GM12878 (cell line): ENCODE measurements at regions not wholly inside any gene's neighbourhood (a gene's known extent, or its start where the extent isn't known, plus 50 kb on each side); places are given as distances from the start of the nearest gene placed in this dataset.

ENCODE experiments used
- ATAC-seq: fragments of 200-7000 bp; cut with Tn5 transposase; 3 replicates; pipeline ENCODE4 v1.9.1; 2020; ENCODE audit warnings: mild to moderate bottlenecking, moderate library complexity
- BruUV-seq: library from RNA; stranded (reverse); fragments of 400-500 nt; replicated peaks from 2 replicates; lab custom pipeline; 2021; lab: Mats Ljungman, UMichigan
- CTCF ChIA-PET: fragments of 300-600 bp; sonication (Branson Sonifier 250); formaldehyde crosslinking; extraction: SDS; loops from one replicate; lab custom pipeline; 2021; ENCODE audit warnings: inconsistent platforms; lab: Yijun Ruan, JAX
- POLR2A ChIA-PET: fragments of 350-600 bp; formaldehyde crosslinking; extraction: SDS; loops from one replicate; lab custom pipeline; 2021; ENCODE audit warnings: inconsistent platforms; lab: Charles Lee
- RAD21 ChIA-PET: fragments of 300-600 bp; sonication (Branson Sonifier 250); formaldehyde crosslinking; loops from one replicate; lab custom pipeline; 2023; ENCODE audit warnings: antibody characterized with exemption; ENCODE audit not compliant: unreplicated experiment; lab: Charles Lee
- SMC1A ChIA-PET: fragments of 300-600 bp; sonication (Branson Sonifier 250); formaldehyde crosslinking; loops from one replicate; lab custom pipeline; 2023; ENCODE audit not compliant: unreplicated experiment, uncharacterized antibody; lab: Charles Lee
- DNase-seq: peaks from one replicate; pipeline ENCODE4 v3.0.0-alpha.2; 2011; ENCODE audit warnings: low read depth, low spot score
- FAIRE-seq: peaks from 3 replicates; lab custom pipeline; 2011; peaks lifted over from hg19 to GRCh38; lab: Jason Lieb, UNC
- H2AFZ ChIP-seq: 2 replicates; pipeline ENCODE4 v1.6.0; 2011; ENCODE audit warnings: low read depth, low read length, control low read depth; ENCODE audit not compliant: control insufficient read depth
- H3K27ac ChIP-seq: 2 replicates; pipeline ENCODE4 v1.5.1; 2011; ENCODE audit warnings: control low read depth; ENCODE audit not compliant: control insufficient read depth, insufficient read depth
- H3K27me3 ChIP-seq, 2 experiments: replicated peaks in 1 of 2; 2 replicates each; pipeline versions ENCODE4 v1.6.0 to v1.6.1; 2011; ENCODE audit warnings: low read length in 1 of 2; ENCODE audit not compliant: control insufficient read depth in 2 of 2, insufficient read depth in 2 of 2
- H3K36me3 ChIP-seq, 2 experiments: 2 replicates each; pipeline ENCODE4 v1.5.1; 2011; ENCODE audit warnings: low read length in 1 of 2; ENCODE audit not compliant: control insufficient read depth in 2 of 2, insufficient read depth in 2 of 2
- H3K4me1 ChIP-seq: 2 replicates; pipeline ENCODE4 v1.6.1; 2011; ENCODE audit warnings: mild to moderate bottlenecking, low read length, moderate library complexity, mixed read lengths; ENCODE audit not compliant: control insufficient read depth, insufficient read depth
- H3K4me2 ChIP-seq: 2 replicates; pipeline ENCODE4 v1.6.0; 2011; ENCODE audit warnings: control low read depth; ENCODE audit not compliant: control insufficient read depth, insufficient read depth
- H3K4me3 ChIP-seq: fragments of 200-600 bp; sonication (generic); 2 replicates; pipeline ENCODE4 v1.5.1; 2016
- H3K79me2 ChIP-seq: 2 replicates; pipeline ENCODE4 v1.6.0; 2011; ENCODE audit warnings: low read length; ENCODE audit not compliant: control insufficient read depth, insufficient read depth
- H3K9ac ChIP-seq: 2 replicates; pipeline ENCODE4 v1.8.0; 2011; ENCODE audit warnings: low read length, control low read depth, mixed read lengths; ENCODE audit not compliant: control insufficient read depth, insufficient read depth
- H3K9me3 ChIP-seq: replicated peaks from 3 replicates; pipeline ENCODE4 v1.5.1; 2011; ENCODE audit warnings: mild to moderate bottlenecking, low read length; ENCODE audit not compliant: control insufficient read depth, insufficient read depth
- H4K20me1 ChIP-seq: 2 replicates; pipeline ENCODE4 v1.6.0; 2011; ENCODE audit not compliant: control insufficient read depth, insufficient read depth
- CEBPZ ChIP-seq: fragments of 150-350 bp; IDR thresholded peaks from 2 replicates; pipeline ENCODE4 v1.6.1; 2016; ENCODE audit warnings: low read depth, low read length
- EP300 ChIP-seq, 2 experiments: fragments of 150-350 bp in 1 of 2; IDR thresholded peaks; 2 replicates each; pipeline ENCODE4 v1.6.1; 2011 to 2012; ENCODE audit warnings: low read depth in 2 of 2, low read length in 2 of 2, borderline replicate concordance in 1 of 2, improper control_type of control experiment in 1 of 2, inconsistent platforms in 1 of 2; ENCODE audit not compliant: control insufficient read depth in 1 of 2
- FOXK2 ChIP-seq: fragments of 450-650 bp; IDR thresholded peaks from 2 replicates; pipeline ENCODE4 v1.6.1; 2017; ENCODE audit warnings: mild to moderate bottlenecking, moderate library complexity
- NFIC ChIP-seq: IDR thresholded peaks from 2 replicates; pipeline ENCODE4 v1.6.1; 2012; ENCODE audit warnings: low read depth, mild to moderate bottlenecking, inconsistent platforms, low read length, moderate library complexity
- RELB ChIP-seq: fragments of 450-650 bp; IDR thresholded peaks from 2 replicates; pipeline ENCODE4 v1.6.1; 2017; ENCODE audit warnings: low read depth, mild to moderate bottlenecking, moderate library complexity
- REST ChIP-seq: IDR thresholded peaks from 2 replicates; pipeline ENCODE4 v1.6.1; 2012; ENCODE audit warnings: mild to moderate bottlenecking, low read depth, low read length
- YBX1 ChIP-seq: fragments of 450-650 bp; IDR thresholded peaks from 2 replicates; pipeline ENCODE4 v1.6.1; 2016; ENCODE audit warnings: antibody characterized with exemption
- ZBTB4 ChIP-seq: fragments of 450-650 bp; formaldehyde crosslinking; IDR thresholded peaks from 2 replicates; pipeline ENCODE4 v1.4.0; 2022; ENCODE audit warnings: mild to moderate bottlenecking, moderate library complexity
- in situ Hi-C: fragments of 300-500 bp; cut with MboI; formaldehyde crosslinking; loops from 9 replicates; pipeline ENCODE4 v1.14.3; 2018; ENCODE audit warnings: mixed read lengths
- intact Hi-C: fragments of 100-400 bp; cut with micrococcal nuclease; formaldehyde crosslinking; loops from one replicate; pipeline ENCODE4 v1.14.2; 2022; ENCODE audit not compliant: unreplicated experiment

- TF ChIP-seq REST (no peak), YBX1 (no peak)
Observed at GRCh38 chr6:112835078-112835477, 487.9 kb downstream of the RFPL4B start (continued).

- Histone ChIP-seq H3K79me2 (no peaks in the 10 kb centered on the region), H4K20me1 (no peaks in the 10 kb centered on the region), H3K9me3 (no peaks in the 10 kb centered on the region), H3K4me1 (peaks cover 14% of the 10 kb centered on the region), H3K4me2 (no peak overlapping the region), H3K36me3 (no peaks in the 10 kb centered on the region), H3K9ac (no peak overlapping the region), H3K4me3 (no peak overlapping the region), H2AFZ (no peak overlapping the region), H3K27me3 (no peaks in the 10 kb centered on the region), H3K27ac (no peak overlapping the region)
- ChIA-PET SMC1A (interaction anchor here (0.7 to 1.2 kb wide), 3 partner anchors 17 to 37 kb away, joined by 3 to 5 read pairs (median 3); no protein-coding TSS in a partner anchor), POLR2A (no interaction called here), CTCF (interaction anchor here (1.1 to 1.5 kb wide), 2 partner anchors 467 to 1040 kb away, joined by 3 to 5 read pairs; no protein-coding TSS in a partner anchor), RAD21 (no interaction called here)
- no peak for ATAC-seq
- in situ Hi-C loops = no loop called here
- intact Hi-C loops = no loop called here
- no TSS peak for BruUV-seq
- DNase-seq = no peak
- FAIRE-seq = no peak
- no peak for TF ChIP-seq FOXK2
- no peak for TF ChIP-seq EP300 (IDR thresholded peaks at IDR 0.05; ENCODE audit: borderline replicate concordance in 1 of 2, control insufficient read depth in 1 of 2, low read depth in 2 of 2, low read length in 2 of 2)
- TF ChIP-seq RELB = no peak
- TF ChIP-seq CEBPZ = no peak
- no peak for TF ChIP-seq NFIC
- TF ChIP-seq ZBTB4 (CRISPR knock-in tag) = no peak
Observed at GRCh38 chr6:112839525-112839961, 492.4 kb downstream of the RFPL4B start.
